ENCODE measurements at regions not wholly inside any gene's neighbourhood (a gene's known extent, or its start where the extent isn't known, plus 50 kb on each side); places are given as distances from the start of the nearest gene placed in this dataset.
"Not testable (repeated sequence)": the region's sequence is repeated elsewhere in the genome, so short reads cannot be mapped to it uniquely, and the experiment has no call there.

DNA sequence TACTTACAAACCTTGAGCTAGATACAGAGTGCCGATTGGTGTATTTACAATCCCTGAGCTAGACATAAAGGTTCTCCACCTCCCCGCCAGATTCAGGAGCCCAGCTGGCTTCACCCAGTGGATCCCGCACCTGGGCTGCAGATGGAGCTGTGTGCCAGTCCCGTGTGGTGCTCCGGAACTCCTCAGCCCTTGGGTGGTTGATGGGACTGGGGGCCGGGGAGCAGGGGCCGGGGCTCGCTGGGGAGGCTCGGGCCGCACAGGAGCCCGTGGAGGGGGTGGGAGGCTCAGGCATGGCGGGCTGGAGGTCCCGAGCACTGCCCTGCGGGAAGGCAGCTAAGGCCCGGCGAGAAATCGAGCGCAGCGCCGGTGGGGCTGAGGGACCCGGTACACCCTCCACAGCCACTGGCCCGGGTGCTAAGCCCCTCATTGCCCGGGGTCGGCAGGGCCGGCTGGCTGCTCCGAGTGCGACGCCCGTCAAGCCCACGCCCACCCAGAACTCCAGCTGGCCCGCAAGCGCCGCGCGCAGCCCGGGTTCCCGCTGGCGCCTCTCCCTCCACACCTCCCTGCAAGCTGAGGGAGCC is 466.5 kb downstream of the TECRL start:
- H3K27me3 Mint-ChIP-seq; H3K4me1 Mint-ChIP-seq (ENCODE audit: low read depth); H3K9me3 Mint-ChIP-seq; H3K36me3 Mint-ChIP-seq (ENCODE audit: low read depth); H3K27ac Mint-ChIP-seq; intact Hi-C loops (cut with micrococcal nuclease); H3K4me3 Mint-ChIP-seq: not testable (repeated sequence)

DNA sequence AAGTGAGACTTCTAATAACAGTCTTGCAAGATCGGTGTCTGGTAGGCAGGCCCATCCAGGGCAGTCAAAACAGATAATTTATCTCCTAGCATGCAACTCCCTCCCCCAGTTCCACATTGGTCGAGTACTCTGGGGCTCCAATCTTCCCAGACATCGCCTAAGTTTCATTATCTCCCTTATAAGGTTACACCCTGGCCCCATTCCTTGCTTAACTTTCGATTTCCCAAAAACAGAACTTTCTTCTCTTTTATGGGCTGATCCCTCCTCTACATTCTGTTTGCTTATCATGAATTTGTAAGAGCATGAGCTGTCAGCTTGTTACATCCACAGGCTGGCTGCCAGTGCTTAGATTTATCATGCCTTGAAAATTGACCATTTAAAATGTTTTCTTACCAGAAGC is 471.3 kb downstream of the TECRL start:
- Mint-ChIP-seq H3K27me3 (no peaks in the 10 kb centered on the region), H3K36me3 (ENCODE audit: low read depth) (no peaks in the 10 kb centered on the region), H3K9me3 (peaks cover 6% of the 10 kb centered on the region), H3K27ac (no peak overlapping the region), H3K4me1 (ENCODE audit: low read depth) (no peaks in the 10 kb centered on the region), H3K4me3 (no peak overlapping the region)
- intact Hi-C loops (cut with micrococcal nuclease), result no loop called here

DNA sequence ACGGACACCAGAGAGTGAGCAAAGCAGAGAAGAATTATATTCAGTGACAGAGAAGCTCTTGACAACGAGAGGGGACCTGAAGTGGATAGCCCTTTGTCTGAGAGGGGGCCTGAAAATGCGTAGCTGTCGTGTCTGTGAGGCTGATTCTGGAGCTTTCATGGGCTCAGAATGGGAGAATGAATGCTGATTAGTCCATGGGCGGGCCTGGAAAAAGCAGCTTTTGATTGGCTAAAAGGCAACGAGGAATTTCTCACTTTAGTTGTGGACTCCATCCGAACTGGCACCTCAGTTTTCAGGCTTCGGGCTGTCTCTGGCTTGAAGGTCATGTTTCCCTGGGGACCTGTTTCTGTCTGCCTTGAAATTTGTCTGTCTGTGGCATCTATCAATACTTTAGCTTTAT is 487.1 kb downstream of the TECRL start:
- intact Hi-C loops (cut with micrococcal nuclease), result no loop called here
- H3K4me3 Mint-ChIP-seq, result no peak overlapping the region
- H3K9me3 Mint-ChIP-seq, result no peaks in the 10 kb centered on the region
- H3K36me3 Mint-ChIP-seq (ENCODE audit: low read depth), result no peaks in the 10 kb centered on the region
- H3K4me1 Mint-ChIP-seq (ENCODE audit: low read depth), result no peaks in the 10 kb centered on the region
- no peak overlapping the region for H3K27ac Mint-ChIP-seq
- no peaks in the 10 kb centered on the region for H3K27me3 Mint-ChIP-seq

DNA sequence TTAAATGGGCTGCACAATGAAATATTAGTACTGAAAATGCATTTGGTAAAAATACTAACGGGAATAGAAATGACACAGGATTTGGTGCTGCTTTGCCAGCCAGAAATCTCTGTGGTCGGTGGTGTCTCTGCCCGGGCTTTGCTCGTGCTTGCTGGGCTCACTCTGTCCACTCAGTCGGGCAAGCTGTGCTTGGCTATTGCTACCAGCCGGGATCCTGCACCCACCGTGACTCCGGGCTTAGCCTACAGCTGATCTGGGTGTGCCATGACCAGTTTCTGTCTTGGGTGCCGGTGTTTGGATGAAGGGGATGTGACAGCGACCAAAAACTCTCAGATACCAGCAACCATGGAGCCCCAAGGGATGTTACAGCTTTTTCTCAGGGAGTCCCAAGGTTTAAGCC is 487.7 kb downstream of the TECRL start:
- Mint-ChIP-seq H3K4me1 (ENCODE audit: low read depth) (no peaks in the 10 kb centered on the region), H3K9me3 (no peaks in the 10 kb centered on the region), H3K4me3 (no peak overlapping the region), H3K27ac (no peak overlapping the region), H3K36me3 (ENCODE audit: low read depth) (no peaks in the 10 kb centered on the region), H3K27me3 (no peaks in the 10 kb centered on the region)
- intact Hi-C loops (cut with micrococcal nuclease), result no loop called here

DNA sequence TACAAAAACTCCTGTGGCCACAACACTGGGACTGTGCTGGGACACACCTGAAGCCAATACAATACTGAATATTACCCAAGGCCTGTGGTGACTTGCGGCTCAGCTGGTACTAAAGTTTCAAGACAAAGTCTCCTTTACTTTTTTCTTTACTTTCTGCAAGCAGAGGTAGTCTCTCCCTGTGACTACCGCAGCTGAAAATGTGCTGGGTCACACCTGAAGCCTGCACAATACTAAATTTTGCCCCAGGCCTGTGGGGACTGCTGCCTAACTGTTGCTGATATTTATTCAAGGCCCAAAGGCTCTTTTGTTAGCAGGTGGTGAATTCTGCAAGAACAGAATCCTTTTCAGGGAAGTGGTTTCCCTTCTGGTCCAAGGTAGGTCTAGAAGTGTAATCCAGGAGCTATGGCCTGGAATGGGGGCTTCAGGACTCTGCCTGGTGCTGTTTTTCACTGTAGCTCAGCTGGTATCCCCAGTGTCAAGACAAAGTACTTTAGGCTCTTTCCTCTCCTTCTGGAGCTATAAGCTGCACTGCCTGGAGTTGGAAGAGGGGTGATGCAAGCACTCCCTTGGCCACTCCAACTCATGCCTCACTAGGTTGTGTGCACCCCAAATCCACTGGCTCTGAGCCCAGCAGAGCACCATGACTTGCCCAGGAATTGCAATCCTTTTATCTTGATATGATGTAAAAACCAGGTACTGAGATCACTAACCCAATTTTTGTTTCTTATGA is 489.4 kb downstream of the TECRL start:
- Mint-ChIP-seq H3K27ac (no peak overlapping the region), H3K27me3 (no peaks in the 10 kb centered on the region), H3K9me3 (no peaks in the 10 kb centered on the region), H3K4me1 (ENCODE audit: low read depth) (no peaks in the 10 kb centered on the region), H3K4me3 (no peak overlapping the region), H3K36me3 (ENCODE audit: low read depth) (no peaks in the 10 kb centered on the region)
- intact Hi-C loops (cut with micrococcal nuclease), result no loop called here

DNA sequence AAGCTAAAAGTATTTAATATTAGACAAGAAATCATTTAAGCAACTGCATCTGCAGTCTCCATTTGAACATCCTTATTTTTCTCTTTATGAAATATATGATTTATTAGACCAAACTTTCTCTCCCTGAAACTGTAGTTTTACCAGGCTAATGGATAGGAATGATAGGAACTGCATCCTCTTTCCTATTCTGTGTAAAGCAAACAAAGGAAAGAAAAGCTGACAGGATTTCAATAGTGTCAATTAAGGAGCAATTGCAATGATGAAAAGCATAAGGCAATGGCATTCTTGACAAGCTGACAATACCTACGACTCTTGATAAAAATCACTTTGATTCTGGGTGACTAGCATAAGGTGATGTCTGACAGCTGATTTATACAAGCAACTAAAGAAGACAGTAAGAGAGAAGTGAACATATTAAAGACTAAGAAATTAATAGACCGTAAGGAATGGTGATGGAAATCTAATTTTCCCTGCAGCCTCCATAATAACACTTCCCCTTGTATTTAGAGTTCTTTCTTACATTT is 502.5 kb downstream of the TECRL start:
- Mint-ChIP-seq H3K9me3 (peaks cover under 1% of the 10 kb centered on the region), H3K36me3 (ENCODE audit: low read depth) (no peaks in the 10 kb centered on the region), H3K27ac (no peak overlapping the region), H3K4me3 (no peak overlapping the region), H3K27me3 (no peaks in the 10 kb centered on the region), H3K4me1 (ENCODE audit: low read depth) (no peaks in the 10 kb centered on the region)
- intact Hi-C loops (cut with micrococcal nuclease), result no loop called here

DNA sequence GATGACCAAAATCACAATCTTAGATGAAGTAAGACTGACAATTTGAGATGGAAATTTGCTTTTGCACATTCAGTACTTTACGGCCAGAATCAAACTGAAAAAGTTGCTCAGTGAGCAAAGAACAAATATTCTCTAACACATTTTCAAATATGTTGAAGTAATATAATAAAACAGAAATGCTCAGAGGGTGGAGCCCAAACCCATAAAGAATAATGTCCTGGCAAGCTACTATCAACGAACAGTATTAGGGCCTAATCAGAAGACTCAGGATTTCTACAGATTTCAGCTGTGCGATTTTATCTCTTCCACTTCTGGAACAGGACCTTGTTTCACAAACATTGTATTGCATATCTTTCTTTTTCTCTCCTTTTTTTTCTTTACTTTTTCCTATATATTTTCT is 505.0 kb downstream of the TECRL start:
- H3K9me3 Mint-ChIP-seq, result no peaks in the 10 kb centered on the region
- no peak overlapping the region for H3K4me3 Mint-ChIP-seq
- H3K27me3 Mint-ChIP-seq, result no peaks in the 10 kb centered on the region
- H3K4me1 Mint-ChIP-seq (ENCODE audit: low read depth), result no peaks in the 10 kb centered on the region
- H3K27ac Mint-ChIP-seq, result no peak overlapping the region
- intact Hi-C loops (cut with micrococcal nuclease), result no loop called here
- H3K36me3 Mint-ChIP-seq (ENCODE audit: low read depth), result no peaks in the 10 kb centered on the region

DNA sequence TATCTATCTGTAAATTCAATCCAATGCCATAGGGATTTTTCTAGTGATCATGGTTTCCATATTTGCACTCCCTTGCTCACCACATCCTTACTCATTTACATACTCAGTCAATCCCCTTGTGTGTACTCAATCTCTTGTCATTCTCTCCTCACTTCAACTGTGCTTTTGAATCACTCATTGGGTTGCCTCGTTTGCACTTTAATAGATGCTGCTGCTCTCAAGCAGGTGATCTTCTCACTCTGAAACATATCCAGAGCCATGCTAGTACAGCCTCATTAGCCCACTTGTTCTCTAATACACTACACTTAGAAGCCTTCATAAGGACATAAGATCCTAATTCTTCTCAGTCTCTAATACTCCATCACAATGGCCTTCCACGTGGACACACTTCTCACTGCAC is 507.9 kb downstream of the TECRL start:
- Mint-ChIP-seq H3K27ac (no peak overlapping the region), H3K4me1 (ENCODE audit: low read depth) (no peaks in the 10 kb centered on the region), H3K36me3 (ENCODE audit: low read depth) (no peaks in the 10 kb centered on the region), H3K4me3 (no peak overlapping the region), H3K27me3 (no peaks in the 10 kb centered on the region), H3K9me3 (peaks cover 9% of the 10 kb centered on the region)
- intact Hi-C loops (cut with micrococcal nuclease), result no loop called here

DNA sequence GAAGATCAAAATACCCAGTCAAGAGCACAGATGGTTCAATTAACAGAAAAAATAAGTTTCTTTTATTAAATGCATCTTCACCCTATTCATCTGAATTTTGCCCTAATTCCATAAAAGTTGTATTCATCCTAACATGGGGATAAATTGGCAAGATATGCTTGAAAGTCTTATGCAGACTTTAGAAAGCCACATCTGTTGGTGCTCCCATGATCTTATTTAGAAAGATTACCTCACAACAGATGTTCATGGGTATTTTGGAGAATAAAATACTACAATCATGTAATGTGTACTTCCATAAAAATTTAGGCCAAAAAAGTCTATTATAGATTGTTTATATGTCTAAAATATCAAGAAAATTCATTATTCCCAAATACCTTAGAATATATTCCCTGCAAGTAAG is 510.3 kb downstream of the TECRL start:
- intact Hi-C loops (cut with micrococcal nuclease), result no loop called here
- Mint-ChIP-seq H3K36me3 (ENCODE audit: low read depth) (no peaks in the 10 kb centered on the region), H3K4me3 (no peak overlapping the region), H3K9me3 (peaks cover 10% of the 10 kb centered on the region), H3K27me3 (no peaks in the 10 kb centered on the region), H3K27ac (no peak overlapping the region), H3K4me1 (ENCODE audit: low read depth) (no peaks in the 10 kb centered on the region)

DNA sequence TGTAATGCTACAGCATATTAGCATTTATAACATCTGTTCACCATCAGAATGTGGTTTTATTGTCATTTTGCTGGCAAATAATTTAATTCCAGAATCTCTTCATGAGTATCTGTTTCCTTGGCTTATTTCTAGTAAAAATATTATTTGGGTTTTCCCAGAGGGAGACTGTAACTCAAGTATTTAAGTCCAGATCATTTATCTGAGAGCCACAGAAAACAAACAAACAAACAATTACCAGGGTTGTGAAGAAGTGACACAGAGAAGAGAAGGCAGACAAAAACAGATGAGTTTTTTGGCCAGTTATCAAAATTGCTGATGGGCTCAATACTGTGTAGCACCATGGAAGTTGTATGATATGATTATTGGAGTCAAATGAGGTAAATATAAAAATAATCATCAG is 515.1 kb downstream of the TECRL start:
- intact Hi-C loops (cut with micrococcal nuclease), result no loop called here
- Mint-ChIP-seq H3K4me1 (ENCODE audit: low read depth) (no peaks in the 10 kb centered on the region), H3K36me3 (ENCODE audit: low read depth) (no peaks in the 10 kb centered on the region), H3K27me3 (no peaks in the 10 kb centered on the region), H3K27ac (no peak overlapping the region), H3K4me3 (no peak overlapping the region), H3K9me3 (peaks cover 10% of the 10 kb centered on the region)

DNA sequence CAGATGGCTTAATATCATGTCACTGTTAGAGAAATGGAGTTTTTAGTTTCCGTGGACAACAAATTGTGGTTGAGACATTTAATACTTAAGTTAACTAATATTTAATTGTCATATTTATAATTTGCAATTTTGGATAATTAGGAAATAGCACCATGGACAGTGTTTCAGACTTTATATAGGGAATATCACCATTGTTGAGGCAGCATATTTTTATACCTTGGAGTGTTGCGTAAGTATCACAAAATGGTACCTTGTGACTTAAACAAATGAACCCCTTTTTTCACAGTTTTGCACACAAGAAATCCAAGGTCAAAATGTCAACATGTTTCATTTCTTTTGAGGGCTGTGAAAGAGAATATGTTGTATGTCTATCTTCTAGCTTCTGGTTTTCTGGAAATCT is 539.9 kb downstream of the TECRL start:
- Mint-ChIP-seq H3K4me1 (ENCODE audit: low read depth) (no peaks in the 10 kb centered on the region), H3K27me3 (no peaks in the 10 kb centered on the region), H3K27ac (no peak overlapping the region), H3K9me3 (no peaks in the 10 kb centered on the region), H3K4me3 (no peak overlapping the region), H3K36me3 (ENCODE audit: low read depth) (no peaks in the 10 kb centered on the region)
- intact Hi-C loops (cut with micrococcal nuclease), result no loop called here

DNA sequence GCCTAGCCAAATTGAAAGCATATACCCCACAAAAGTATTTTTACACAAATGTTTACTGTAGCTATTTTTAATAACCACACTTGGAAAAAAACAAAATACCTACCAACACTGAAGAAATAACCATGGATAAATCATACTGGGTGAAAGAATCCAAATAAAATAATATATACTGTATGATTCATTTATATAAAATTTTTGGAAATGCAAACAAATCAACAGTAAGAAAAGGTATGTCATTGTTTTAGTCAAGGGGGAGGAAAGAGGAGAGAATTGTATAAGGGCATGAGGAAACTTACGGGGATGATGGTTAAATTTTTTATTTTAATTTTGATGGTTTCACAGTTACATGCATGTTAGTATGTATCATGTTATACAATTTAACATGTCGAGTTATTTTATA is 557.8 kb downstream of the TECRL start:
- Mint-ChIP-seq H3K27me3 (no peaks in the 10 kb centered on the region), H3K4me3 (no peak overlapping the region), H3K9me3 (no peaks in the 10 kb centered on the region), H3K27ac (no peak overlapping the region), H3K4me1 (ENCODE audit: low read depth) (no peaks in the 10 kb centered on the region), H3K36me3 (ENCODE audit: low read depth) (no peaks in the 10 kb centered on the region)
- intact Hi-C loops (cut with micrococcal nuclease), result loop anchor here (1.0 kb wide), 1 partner anchor 24 kb away; no protein-coding TSS in a partner anchor

DNA sequence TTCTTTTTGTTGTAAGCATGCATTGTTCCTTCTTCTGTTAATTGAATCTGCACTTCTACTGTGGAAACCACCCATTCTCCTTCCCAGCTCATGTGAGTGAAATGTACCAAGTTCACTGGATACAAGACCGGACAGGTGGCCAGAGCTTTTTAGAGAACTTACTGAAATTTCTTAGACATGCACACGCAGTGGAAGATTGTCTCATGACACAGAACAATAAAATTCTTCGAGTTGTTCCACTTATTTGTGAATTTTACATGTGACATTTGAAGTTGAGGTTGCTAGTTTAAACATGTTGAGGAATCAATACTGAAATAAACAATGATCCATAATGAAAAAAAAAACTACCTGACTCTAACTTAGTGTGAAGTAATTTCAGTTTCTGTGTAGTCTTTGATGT is 568.0 kb downstream of the TECRL start:
- Mint-ChIP-seq H3K9me3 (no peaks in the 10 kb centered on the region), H3K27ac (no peak overlapping the region), H3K36me3 (ENCODE audit: low read depth) (no peaks in the 10 kb centered on the region), H3K27me3 (no peaks in the 10 kb centered on the region), H3K4me3 (no peak overlapping the region), H3K4me1 (ENCODE audit: low read depth) (no peaks in the 10 kb centered on the region)
- intact Hi-C loops (cut with micrococcal nuclease), result no loop called here

DNA sequence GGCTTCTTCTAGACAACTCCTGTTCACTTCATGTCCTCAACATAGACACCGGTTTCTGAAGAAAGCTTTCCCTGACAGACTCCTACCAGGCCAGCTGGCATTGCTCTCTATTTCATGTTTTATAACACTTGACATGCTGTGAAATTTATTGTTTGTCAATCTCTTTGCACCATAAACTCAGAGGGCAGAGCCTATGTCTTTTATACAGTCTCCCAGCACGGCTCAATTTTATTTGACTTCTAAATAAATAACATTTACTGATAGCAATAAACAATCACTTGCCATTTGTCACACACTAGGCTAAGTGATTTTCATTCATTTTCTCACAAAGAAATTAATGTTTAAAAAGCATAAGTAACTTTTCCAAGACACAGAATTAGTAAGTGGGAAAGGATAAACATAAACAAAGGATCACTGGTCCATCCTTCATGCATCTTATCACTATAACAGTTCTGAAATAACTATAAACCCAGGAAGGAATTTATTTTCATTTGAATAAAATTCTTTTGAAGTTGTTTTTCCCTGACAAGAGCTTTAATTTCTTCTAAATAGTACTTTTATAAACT is 577.6 kb downstream of the TECRL start:
- Mint-ChIP-seq H3K4me1 (ENCODE audit: low read depth) (no peaks in the 10 kb centered on the region), H3K27ac (no peak overlapping the region), H3K4me3 (no peak overlapping the region), H3K9me3 (no peaks in the 10 kb centered on the region), H3K27me3 (no peaks in the 10 kb centered on the region), H3K36me3 (ENCODE audit: low read depth) (no peaks in the 10 kb centered on the region)
- intact Hi-C loops (cut with micrococcal nuclease), result no loop called here
